Prostate gland (tissue), 2 donors: ENCODE measurements at regions not wholly inside any gene's neighbourhood (a gene's known extent, or its start where the extent isn't known, plus 50 kb on each side); places are given as distances from the start of the nearest gene placed in this dataset.

Source experiments
- POLR2AphosphoS5 ChIP-seq: sonication (generic); formaldehyde crosslinking; IDR thresholded peaks from one replicate; pipeline ENCODE4 v1.6.1; 2017; ENCODE audit warnings: antibody characterized with exemption
- TF ChIP-seq, protein P1 (sequence below), 4 experiments: fragments of 200-600 bp in 2 of 4; fragments of 450-650 bp in 2 of 4; sonication (generic) in 2 of 4; IDR thresholded peaks; 1 replicate in 3 of 4; 2 replicates in 1 of 4; pipeline ENCODE4 v1.5.1; 2016 to 2019; ENCODE audit warnings: antibody characterized with exemption in 4 of 4, mild to moderate bottlenecking in 2 of 4, moderate library complexity in 2 of 4

DNA sequence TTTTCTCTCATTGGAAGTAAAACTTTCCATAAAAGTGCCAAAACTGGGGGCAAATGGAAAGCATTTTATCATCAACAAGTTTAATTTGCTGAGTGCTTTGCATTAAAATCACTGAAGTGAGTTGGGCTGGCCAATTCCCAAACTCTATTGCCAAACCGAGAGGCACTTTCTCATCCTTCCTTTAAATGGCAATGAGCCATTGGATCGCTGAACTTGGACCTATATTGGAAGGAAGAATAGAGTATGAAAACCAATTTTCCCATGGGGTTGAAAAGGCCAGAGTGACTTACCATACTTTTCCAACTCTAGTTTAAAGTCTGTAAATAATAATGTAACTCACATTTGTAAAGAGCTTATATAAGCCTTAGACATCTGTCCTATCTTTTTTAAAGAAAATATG, 189.1 kb upstream of the C1orf87 start:
- TF ChIP-seq, protein P1, sequence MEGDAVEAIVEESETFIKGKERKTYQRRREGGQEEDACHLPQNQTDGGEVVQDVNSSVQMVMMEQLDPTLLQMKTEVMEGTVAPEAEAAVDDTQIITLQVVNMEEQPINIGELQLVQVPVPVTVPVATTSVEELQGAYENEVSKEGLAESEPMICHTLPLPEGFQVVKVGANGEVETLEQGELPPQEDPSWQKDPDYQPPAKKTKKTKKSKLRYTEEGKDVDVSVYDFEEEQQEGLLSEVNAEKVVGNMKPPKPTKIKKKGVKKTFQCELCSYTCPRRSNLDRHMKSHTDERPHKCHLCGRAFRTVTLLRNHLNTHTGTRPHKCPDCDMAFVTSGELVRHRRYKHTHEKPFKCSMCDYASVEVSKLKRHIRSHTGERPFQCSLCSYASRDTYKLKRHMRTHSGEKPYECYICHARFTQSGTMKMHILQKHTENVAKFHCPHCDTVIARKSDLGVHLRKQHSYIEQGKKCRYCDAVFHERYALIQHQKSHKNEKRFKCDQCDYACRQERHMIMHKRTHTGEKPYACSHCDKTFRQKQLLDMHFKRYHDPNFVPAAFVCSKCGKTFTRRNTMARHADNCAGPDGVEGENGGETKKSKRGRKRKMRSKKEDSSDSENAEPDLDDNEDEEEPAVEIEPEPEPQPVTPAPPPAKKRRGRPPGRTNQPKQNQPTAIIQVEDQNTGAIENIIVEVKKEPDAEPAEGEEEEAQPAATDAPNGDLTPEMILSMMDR (IDR thresholded peaks at IDR 0.05): no peak
- no peak for TF ChIP-seq POLR2AphosphoS5
